ENCODE measurements at regions not wholly inside any gene's neighbourhood (a gene's known extent, or its start where the extent isn't known, plus 50 kb on each side); places are given as distances from the start of the nearest gene placed in this dataset.
"Not testable (repeated sequence)": the region's sequence is repeated elsewhere in the genome, so short reads cannot be mapped to it uniquely, and the experiment has no call there.

- H4K5ac ChIP-seq (ENCODE audit: insufficient read length, low read depth, low read length); H4K91ac ChIP-seq (replicated peaks; ENCODE audit: insufficient read length, low read length); H3K4me1 ChIP-seq (replicated peaks in 1 of 4; ENCODE audit: control insufficient read depth in 3 of 4, insufficient read depth in 4 of 4, low read length in 3 of 4); H3K4ac ChIP-seq (replicated peaks; ENCODE audit: insufficient read length, low read depth, low read length); H4K20me1 ChIP-seq (replicated peaks in 1 of 2; ENCODE audit: control insufficient read depth in 1 of 2, insufficient read depth in 2 of 2, low read length in 2 of 2); H2BK120ac ChIP-seq (replicated peaks; ENCODE audit: low read depth, low read length); H3K79me2 ChIP-seq (ENCODE audit: control insufficient read depth in 1 of 2, insufficient read depth in 2 of 2, low read length in 2 of 2); H3K23me2 ChIP-seq (ENCODE audit: low read depth, low read length); H2AFZ ChIP-seq (ENCODE audit: low read length); H3K27me3 ChIP-seq (replicated peaks in 1 of 4; ENCODE audit: control insufficient read depth in 3 of 4, extremely low read depth in 1 of 4, insufficient read depth in 3 of 4, low read length in 3 of 4); FAIRE-seq; H3K36me3 ChIP-seq (ENCODE audit: control insufficient read depth in 2 of 4, insufficient read depth in 4 of 4, low read length in 3 of 4); H3K18ac ChIP-seq (ENCODE audit: extremely low read depth, low read length); H2BK12ac ChIP-seq (ENCODE audit: low read depth, low read length); H2BK20ac ChIP-seq (ENCODE audit: low read length); H3K4me2 ChIP-seq (ENCODE audit: insufficient read depth in 1 of 2, low read depth in 2 of 2, low read length in 2 of 2); DNase-seq (ENCODE audit: low read depth in 1 of 2, low spot score in 2 of 2); H3K56ac ChIP-seq (replicated peaks; ENCODE audit: insufficient read length, low read depth, low read length); H3K4me3 ChIP-seq (ENCODE audit: extremely low read depth in 1 of 4, insufficient read depth in 2 of 4, low read depth in 3 of 4, low read length in 4 of 4); H4K8ac ChIP-seq (ENCODE audit: extremely low read depth, insufficient read depth, low read length); H3K23ac ChIP-seq (ENCODE audit: insufficient read length); H2BK15ac ChIP-seq (ENCODE audit: low read length); H2BK5ac ChIP-seq (ENCODE audit: low read depth, low read length); H3K9ac ChIP-seq (replicated peaks in 1 of 4; ENCODE audit: extremely low read depth in 1 of 4, low read depth in 3 of 4, low read length in 3 of 4); H3K27ac ChIP-seq (ENCODE audit: low read depth, low read length); H2AK5ac ChIP-seq (ENCODE audit: low read depth, low read length); CTCF ChIA-PET (ENCODE audit: partially characterized antibody); H3K14ac ChIP-seq (ENCODE audit: insufficient read length); H3K79me1 ChIP-seq (ENCODE audit: low read depth, low read length): not testable (repeated sequence)
- POLR2A ChIA-PET (ENCODE audit: partially characterized antibody), result interaction anchor here (0.6 to 1.9 kb wide), 3 partner anchors 23 to 222 kb away, joined by 3 to 5 read pairs (median 4); no protein-coding TSS in a partner anchor
- H3K9me3 ChIP-seq (ENCODE audit: insufficient read depth in 2 of 2, low read depth in 1 of 2, low read length in 1 of 2), result peaks cover 0 to 13% of the 10 kb centered on the region in 2 experiments; a peak in 2 of 4 replicates
- WGBS, 2 experiments (ENCODE audit: extremely low coverage in 1 of 2, insufficient coverage in 1 of 2, insufficient read length in 1 of 2, insufficient replicate concordance in 2 of 2, low coverage in 1 of 2, low lambda C conversion rate in 2 of 2, missing lambda C conversion rate in 1 of 2), result 94% methylated on average over 8 of the region's 8 CpGs; no CpG with 5 or more reads in 1 of the 2 experiments
Observed at GRCh38 chr1:223046463-223046862, 96.6 kb downstream of the TLR5 start.
